OCI-LY7 (cell line): ENCODE measurements at regions not wholly inside any gene's neighbourhood (a gene's known extent, or its start where the extent isn't known, plus 50 kb on each side); places are given as distances from the start of the nearest gene placed in this dataset.

Experiments used
- BruUV-seq: library from RNA; stranded (reverse); fragments of 400-500 nt; replicated peaks from 2 replicates; lab custom pipeline; 2021; lab: Mats Ljungman, UMichigan
- CTCF ChIA-PET: fragments of 300-600 bp; sonication (Branson Sonifier 250); formaldehyde crosslinking; loops from one replicate; lab custom pipeline; 2022; ENCODE audit warnings: antibody characterized with exemption; ENCODE audit not compliant: unreplicated experiment; lab: Charles Lee
- POLR2A ChIA-PET: fragments of 300-600 bp; sonication (Branson Sonifier 250); formaldehyde crosslinking; loops from one replicate; lab custom pipeline; 2022; ENCODE audit warnings: antibody characterized with exemption; lab: Charles Lee
- DNase-seq: peaks from one replicate; pipeline ENCODE4 v3.0.0-alpha.2; 2015; ENCODE audit warnings: low spot score
- H2AFZ ChIP-seq: fragments of 200-600 bp; sonication (generic), shearing (Covaris generic); 2 replicates; pipeline ENCODE4 v1.6.1; 2014; ENCODE audit warnings: mild to moderate bottlenecking, antibody characterized with exemption, low read length, moderate library complexity
- H3K27ac ChIP-seq: fragments of 200-600 bp; sonication (generic); 2 replicates; pipeline ENCODE4 v1.5.1; 2014; ENCODE audit warnings: mixed run types, low read depth, mild to moderate bottlenecking, moderate library complexity, low read length, inconsistent platforms; ENCODE audit not compliant: poor library complexity, severe bottlenecking
- H3K36me3 ChIP-seq: fragments of 200-600 bp; sonication (generic); 2 replicates; pipeline ENCODE4 v1.6.1; 2014; ENCODE audit warnings: mild to moderate bottlenecking, antibody characterized with exemption, low read length, moderate library complexity, mixed read lengths; ENCODE audit not compliant: insufficient read depth
- H3K4me1 ChIP-seq: fragments of 200-600 bp; sonication (generic); 2 replicates; pipeline ENCODE4 v1.5.1; 2014; ENCODE audit warnings: mild to moderate bottlenecking, low read length; ENCODE audit not compliant: insufficient read depth, poor library complexity, severe bottlenecking
- H3K4me2 ChIP-seq: fragments of 200-600 bp; sonication (generic); 2 replicates; pipeline ENCODE4 v1.6.1; 2014; ENCODE audit warnings: mild to moderate bottlenecking, low read length
- H3K4me3 ChIP-seq: fragments of 200-600 bp; sonication (generic); 2 replicates; pipeline ENCODE4 v1.5.1; 2014; ENCODE audit warnings: mild to moderate bottlenecking, low read depth, low read length; ENCODE audit not compliant: poor library complexity, severe bottlenecking
- H3K79me2 ChIP-seq: fragments of 200-600 bp; sonication (generic); 2 replicates; pipeline ENCODE4 v1.6.1; 2016; ENCODE audit warnings: low read depth, mild to moderate bottlenecking, low read length, moderate library complexity, mixed read lengths; ENCODE audit not compliant: insufficient read depth
- H3K9me2 ChIP-seq: fragments of 200-600 bp; sonication (generic); 2 replicates; pipeline ENCODE4 v1.6.1; 2016; ENCODE audit warnings: mild to moderate bottlenecking, low read length, mixed read lengths; ENCODE audit not compliant: insufficient read depth
- H3K9me3 ChIP-seq: fragments of 200-600 bp; sonication (generic); 2 replicates; pipeline ENCODE4 v1.6.1; 2014; ENCODE audit warnings: mild to moderate bottlenecking, mixed run types, low read length, mixed read lengths
- H4K20me1 ChIP-seq: fragments of 200-600 bp; sonication (generic); 2 replicates; pipeline ENCODE4 v1.6.1; 2014; ENCODE audit warnings: mild to moderate bottlenecking, antibody characterized with exemption, low read length, moderate library complexity, mixed read lengths; ENCODE audit not compliant: insufficient read depth
- EZH2phosphoT487 ChIP-seq: fragments of 200-600 bp; sonication (generic); IDR thresholded peaks from 2 replicates; pipeline ENCODE4 v1.6.1; 2018; ENCODE audit warnings: low read depth, borderline replicate concordance, mild to moderate bottlenecking, mixed run types, antibody characterized with exemption, low read length, moderate library complexity, mixed read lengths
- intact Hi-C: fragments of 100-400 bp; cut with micrococcal nuclease; formaldehyde crosslinking; loops from one replicate; pipeline ENCODE4 v1.10.0; 2022; ENCODE audit not compliant: unreplicated experiment
- TF ChIP-seq, protein P1 (sequence below): fragments of 200-600 bp; sonication (generic); conservative IDR thresholded peaks from 2 replicates; pipeline ENCODE4 v1.5.1; 2014; ENCODE audit warnings: mild to moderate bottlenecking, antibody characterized with exemption, low read length, moderate library complexity, mixed read lengths

- TF ChIP-seq EZH2phosphoT487 = no peak
- TF ChIP-seq, protein P1, sequence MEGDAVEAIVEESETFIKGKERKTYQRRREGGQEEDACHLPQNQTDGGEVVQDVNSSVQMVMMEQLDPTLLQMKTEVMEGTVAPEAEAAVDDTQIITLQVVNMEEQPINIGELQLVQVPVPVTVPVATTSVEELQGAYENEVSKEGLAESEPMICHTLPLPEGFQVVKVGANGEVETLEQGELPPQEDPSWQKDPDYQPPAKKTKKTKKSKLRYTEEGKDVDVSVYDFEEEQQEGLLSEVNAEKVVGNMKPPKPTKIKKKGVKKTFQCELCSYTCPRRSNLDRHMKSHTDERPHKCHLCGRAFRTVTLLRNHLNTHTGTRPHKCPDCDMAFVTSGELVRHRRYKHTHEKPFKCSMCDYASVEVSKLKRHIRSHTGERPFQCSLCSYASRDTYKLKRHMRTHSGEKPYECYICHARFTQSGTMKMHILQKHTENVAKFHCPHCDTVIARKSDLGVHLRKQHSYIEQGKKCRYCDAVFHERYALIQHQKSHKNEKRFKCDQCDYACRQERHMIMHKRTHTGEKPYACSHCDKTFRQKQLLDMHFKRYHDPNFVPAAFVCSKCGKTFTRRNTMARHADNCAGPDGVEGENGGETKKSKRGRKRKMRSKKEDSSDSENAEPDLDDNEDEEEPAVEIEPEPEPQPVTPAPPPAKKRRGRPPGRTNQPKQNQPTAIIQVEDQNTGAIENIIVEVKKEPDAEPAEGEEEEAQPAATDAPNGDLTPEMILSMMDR = no peak
- Histone ChIP-seq H3K79me2 (no peaks in the 10 kb centered on the region), H3K9me3 (no peaks in the 10 kb centered on the region), H3K4me3 (no peak overlapping the region), H4K20me1 (no peaks in the 10 kb centered on the region), H3K9me2 (no peaks in the 10 kb centered on the region), H3K36me3 (no peaks in the 10 kb centered on the region), H3K4me2 (no peak overlapping the region), H2AFZ (no peak overlapping the region), H3K4me1 (no peaks in the 10 kb centered on the region), H3K27ac (no peak overlapping the region)
- intact Hi-C loops = no loop called here
- ChIA-PET CTCF (no interaction called here), POLR2A (interaction anchor here (0.6 kb wide), 1 partner anchor 155 kb away, joined by 4 read pairs; no protein-coding TSS in a partner anchor)
- no peak for DNase-seq
- no TSS peak for BruUV-seq
Observed at GRCh38 chr21:32135401-32136363, 143.2 kb downstream of the MIS18A start.

DNA sequence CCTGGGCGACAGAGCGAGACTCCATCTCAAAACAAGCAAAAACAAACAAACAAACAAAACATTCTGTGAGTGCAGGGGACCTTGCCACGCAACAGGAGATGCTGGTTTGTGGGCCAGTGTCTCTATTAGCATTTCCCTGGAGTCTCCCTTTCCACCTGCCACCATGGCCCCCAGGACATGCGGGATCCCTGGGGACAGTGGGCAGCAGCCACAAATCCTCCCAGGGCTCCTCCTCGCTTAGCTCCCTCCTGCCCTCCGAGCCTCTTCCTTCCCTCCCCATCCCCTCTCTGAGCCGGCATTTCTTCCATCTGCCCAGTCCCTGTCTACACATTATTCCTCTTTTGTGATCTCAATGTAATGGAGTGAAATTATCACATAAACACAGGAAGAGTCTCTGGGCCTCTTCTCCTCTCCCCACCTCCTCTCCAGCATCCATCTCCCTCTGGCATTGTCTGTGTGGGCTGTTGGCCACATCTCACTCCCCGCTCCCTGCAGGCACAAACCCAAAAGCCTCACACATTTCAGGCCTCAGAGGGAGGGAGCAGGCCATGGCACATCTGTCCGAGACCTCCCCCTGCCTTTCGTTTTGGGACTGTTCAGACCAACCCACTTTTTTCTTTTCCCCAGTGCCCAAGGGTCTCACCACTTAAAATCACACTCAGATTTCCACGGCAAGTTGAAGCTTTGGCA, 144.3 kb downstream of the MIS18A start:
- no peaks in the 10 kb centered on the region for H3K9me3 ChIP-seq
- ChIA-PET POLR2A (interaction anchor here (1.5 kb wide), 1 partner anchor 43 kb away, joined by 3 read pairs; no protein-coding TSS in a partner anchor), CTCF (no interaction called here)

More for the DNA sequence above, 144.3 kb downstream of the MIS18A start:
- Histone ChIP-seq H3K36me3 (no peaks in the 10 kb centered on the region), H3K27ac (no peak overlapping the region), H4K20me1 (no peaks in the 10 kb centered on the region), H3K9me2 (no peaks in the 10 kb centered on the region), H3K79me2 (no peaks in the 10 kb centered on the region), H3K4me1 (no peaks in the 10 kb centered on the region), H3K4me3 (no peak overlapping the region), H2AFZ (no peak overlapping the region), H3K4me2 (no peak overlapping the region)
- TF ChIP-seq, protein P1 = no peak
- TF ChIP-seq EZH2phosphoT487 = no peak
- BruUV-seq = no TSS peak
- DNase-seq = no peak
- intact Hi-C loops = no loop called here
